Right kidney (tissue), 1 donor: ENCODE measurements at regions not wholly inside any gene's neighbourhood (a gene's known extent, or its start where the extent isn't known, plus 50 kb on each side); places are given as distances from the start of the nearest gene placed in this dataset.

ENCODE experiments used
- DNase-seq: peaks from one replicate; pipeline ENCODE4 v3.0.0-alpha.2; 2016

DNA sequence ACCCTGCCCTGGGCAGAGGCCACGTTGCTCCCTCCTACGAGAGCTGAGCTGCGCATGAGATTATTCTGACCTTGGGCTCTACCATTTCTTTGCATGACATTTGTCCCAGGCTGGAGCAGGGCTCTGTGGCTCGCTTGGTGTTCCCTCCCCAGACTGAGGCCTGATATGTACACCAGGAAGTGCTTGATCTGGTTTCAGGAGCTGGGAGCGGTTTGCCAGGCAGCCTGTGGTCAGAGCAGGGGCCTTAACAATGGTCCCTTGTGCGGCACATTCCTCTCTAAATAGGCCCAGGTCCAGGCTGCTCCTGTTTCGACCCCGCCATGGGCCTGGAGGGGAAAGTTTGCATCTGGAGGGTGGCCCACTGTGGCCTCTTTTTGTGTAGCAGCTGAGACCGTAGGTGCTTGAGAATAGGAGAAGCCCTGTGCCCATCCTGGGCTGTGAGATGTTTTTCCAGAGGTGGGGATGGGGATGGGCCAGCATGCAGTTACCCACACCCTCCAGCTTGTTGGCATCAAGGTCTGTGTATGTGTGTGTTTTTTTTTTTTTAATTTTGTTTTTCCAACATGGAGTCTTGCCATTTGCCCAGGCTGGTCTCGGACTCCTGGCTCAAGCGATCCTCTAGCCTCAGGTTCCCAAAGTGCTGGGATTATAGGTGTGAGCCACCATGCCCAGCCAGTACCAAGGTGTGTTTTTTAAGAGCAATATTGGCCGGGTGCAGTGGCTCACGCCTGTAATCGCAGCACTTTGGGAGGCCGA, 253.9 kb downstream of the SEC14L1 start:
- no peak for DNase-seq

DNA sequence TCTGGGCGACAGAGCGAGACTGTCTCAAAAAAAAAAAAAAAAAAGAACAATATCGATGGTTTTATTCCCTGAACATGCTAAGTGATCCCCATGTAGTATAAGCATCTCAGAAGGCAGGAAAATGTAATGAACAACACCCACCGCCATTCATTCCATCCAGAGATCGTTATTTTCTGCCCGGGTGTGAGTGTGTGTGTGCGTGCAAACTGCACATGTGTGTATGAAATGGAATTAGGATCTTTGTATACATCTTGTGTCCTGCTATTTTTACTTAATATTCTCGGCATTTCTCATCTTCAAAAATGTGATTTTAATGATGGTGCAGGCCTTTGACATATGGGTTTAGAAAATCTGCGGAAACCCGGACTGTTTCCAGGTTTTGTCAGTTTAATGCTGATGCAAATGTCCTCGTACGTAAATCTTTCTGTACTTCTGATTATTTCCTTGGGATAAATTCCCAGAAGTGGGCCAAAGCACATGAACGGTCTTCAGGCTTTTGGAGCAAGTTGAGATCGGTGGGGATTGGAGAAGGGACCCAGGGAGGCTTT, 254.8 kb downstream of the SEC14L1 start:
- DNase-seq: no peak

DNA sequence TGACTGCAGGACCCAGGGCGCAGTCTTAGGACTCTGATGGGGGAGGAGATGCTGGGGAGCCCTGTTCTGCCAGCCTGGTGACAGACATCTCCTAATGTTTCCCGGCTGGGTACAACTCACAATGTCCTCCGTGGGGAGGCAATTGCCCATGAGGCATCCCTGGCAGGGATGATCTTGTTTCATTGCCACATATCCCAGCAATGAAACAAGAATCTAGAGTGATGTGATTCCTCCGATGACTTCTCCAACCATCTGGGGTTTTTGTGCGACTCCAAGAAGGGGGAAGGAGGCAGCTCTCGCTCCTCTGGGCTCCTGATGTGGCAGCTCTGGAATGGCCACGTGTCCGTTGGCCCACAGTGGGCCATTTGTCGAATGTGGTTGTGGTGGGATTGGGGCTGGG, 255.8 kb downstream of the SEC14L1 start:
- DNase-seq: no peak

DNA sequence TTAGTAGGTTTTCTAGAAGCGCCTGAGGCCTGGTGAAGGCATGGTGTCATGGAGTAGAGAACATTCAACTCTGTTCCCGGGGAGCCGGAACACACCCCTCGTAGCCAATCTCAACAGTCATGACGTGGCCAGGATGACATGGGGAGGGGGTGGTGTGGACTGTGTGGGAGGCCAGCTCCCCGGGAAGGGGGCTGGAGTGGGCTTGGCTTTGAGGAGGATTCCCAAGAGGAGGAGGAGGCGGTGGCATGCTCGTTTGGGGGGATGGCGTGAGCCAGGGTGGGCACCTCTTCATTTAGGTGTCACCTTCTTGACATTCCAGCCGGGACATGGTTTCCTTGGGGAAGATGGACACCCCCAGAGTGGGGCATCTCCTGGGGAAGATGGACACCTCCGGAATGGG, 257.5 kb downstream of the SEC14L1 start:
- DNase-seq: no peak

DNA sequence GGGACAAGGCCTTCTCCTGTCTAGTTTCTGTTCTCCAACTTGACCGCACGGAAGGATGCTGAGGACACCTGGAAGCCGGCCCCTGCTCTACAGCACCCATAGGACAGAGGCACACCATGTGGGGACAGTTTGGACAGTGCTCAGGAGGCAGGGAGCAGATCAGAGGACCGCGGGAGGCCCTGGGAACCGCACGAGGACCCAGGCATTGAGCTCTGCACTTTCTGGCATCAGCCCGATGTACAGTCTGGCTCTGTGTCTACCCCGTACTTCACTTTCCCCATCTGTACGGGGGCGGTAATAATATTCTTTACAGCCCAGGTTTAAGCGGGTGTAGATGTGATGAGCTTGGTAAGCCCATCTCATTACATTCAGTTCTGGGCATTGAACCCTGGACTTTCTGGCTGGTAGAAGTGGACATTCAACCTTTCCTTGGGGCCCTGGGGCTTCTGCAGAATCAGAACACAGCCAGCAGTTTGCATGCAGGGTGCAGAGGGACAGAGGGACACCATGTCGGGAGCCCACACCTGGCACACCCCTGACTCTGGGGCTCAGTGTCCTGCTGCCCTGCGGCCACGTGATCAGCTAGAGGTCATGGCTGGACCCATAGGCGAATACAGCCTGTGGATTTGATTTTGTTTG, 258.7 kb downstream of the SEC14L1 start:
- no peak for DNase-seq

DNA sequence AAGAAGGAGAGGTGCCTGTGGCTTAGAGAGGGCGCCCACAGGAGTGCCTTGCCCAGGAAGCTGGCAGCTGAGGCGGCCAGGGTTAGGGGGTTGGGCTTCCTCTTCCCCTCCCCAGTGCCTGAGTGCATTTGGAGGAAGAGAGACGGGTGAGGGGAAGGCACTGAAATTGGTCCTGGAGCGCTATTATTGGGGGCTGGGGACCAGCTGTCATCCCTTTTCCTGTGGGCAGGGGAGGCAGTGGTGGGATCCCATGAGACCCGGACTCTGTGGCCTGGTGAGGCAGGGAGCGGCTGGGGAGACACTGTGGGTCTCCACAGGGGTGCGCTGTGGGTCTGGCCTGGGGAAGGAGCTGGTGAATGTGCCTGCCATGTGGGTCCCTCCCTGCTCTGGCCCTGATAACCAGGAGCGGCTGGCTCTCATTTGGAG, 259.7 kb downstream of the SEC14L1 start:
- no peak for DNase-seq

DNA sequence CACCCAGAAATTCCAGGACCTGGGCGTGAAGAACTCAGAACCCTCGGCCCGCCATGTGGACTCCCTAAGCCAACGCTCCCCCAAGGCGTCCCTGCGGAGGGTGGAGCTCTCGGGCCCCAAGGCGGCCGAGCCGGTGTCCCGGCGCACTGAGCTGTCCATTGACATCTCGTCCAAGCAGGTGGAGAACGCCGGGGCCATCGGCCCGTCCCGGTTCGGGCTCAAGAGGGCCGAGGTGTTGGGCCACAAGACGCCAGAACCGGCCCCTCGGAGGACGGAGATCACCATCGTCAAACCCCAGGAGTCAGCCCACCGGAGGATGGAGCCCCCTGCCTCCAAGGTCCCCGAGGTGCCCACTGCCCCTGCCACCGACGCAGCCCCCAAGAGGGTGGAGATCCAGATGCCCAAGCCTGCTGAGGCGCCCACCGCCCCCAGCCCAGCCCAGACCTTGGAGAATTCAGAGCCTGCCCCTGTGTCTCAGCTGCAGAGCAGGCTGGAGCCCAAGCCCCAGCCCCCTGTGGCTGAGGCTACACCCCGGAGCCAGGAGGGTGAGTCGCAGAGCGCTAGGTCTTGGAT, 261.5 kb downstream of the SEC14L1 start:
- DNase-seq: no peak

DNA sequence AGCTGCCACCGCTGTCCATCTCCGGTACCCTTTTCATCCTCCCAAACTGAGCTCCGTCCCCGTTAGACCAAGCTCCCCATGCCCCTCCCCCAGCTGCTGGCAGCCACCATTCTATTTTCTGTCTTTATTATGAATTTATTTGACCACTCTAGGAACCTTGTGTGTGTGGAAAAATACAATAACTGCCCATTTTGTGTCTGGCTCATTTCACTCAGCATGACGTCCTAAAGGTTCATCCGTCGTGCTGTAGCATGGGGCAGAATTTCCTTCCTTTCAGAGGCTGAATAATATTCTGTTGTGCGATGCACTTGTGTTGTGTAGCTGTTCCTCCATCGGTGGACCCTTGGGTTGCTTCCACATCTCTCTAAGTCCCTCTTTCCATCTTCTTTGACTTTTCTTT, 263.1 kb downstream of the SEC14L1 start:
- DNase-seq: no peak

DNA sequence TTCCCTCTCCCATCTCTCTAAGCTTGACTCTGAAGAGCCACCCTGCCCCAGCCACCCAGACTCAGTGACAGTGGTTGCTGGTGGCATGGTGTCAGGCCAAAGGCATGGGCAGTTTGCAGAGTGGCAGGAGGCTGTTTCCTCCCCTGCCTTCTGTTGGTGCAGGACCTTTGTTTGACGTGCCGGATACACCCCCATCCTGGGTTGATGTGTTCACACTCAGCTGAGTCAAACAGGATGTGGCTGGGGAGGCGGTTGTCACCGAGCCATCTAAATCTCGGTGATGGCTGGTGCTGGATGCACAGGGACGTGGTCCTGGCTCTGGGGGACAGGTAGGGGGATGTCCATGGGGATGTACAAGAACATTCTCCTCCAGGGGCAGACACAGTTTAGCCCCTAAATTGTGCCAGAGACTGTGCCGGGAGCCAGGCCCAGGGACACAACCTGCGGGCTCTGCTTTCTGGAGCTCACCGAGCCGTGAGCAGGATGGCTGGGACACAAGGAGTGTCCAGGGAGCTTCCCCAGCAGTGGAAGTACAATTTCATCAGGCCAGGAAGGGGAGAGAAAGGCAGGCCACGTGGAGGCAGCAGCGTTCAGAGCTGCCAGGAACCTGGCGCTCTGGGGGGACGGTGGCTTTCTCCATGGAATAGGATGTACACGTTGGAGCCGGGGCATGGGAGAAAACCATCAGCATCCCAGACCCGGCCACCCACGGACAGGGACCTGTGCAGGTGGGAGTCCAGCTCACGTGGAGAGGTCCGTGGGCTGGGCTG, 264.2 kb downstream of the SEC14L1 start:
- no peak for DNase-seq

DNA sequence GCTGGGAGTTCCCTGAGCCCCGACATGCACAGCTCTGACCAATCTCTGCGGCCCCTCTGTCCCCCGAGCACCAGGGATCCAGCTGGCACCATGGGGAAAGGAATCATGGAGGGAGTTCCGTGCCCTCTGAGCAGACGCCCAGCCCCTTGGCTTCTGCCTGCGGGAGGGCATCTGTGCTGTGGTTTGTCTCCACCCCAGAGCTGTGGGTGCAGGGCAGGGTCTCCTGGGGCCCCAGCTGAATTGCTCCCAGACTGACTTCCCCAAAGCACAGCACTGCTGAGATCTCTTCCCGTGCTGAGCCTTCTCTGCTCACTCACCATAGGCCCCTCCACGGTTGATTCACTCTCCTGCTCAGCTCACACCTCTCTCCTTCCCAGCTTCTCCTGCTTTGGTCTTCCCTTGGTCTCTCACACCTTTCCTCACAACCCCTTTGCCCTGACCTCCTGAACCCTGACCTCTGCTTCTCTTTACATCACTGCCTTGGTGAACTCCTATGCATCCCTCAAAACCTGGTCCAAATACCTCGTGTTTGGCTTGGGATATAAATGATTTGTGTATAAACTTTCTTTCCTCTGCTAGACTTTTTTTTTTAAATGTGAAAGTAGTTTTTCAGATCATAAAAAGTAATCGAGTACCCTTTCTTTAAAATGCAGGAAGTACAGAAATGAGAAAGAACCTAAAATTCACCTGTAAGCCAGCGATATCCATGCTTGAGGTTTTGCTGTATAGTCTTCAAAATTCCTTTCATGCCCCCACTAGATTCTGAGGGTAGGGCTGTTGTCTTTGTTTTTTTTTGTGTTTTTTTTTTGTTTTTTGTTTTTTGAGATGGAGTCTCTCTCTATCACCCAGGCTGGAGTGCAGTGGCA, 265.3 kb downstream of the SEC14L1 start:
- DNase-seq: no peak

DNA sequence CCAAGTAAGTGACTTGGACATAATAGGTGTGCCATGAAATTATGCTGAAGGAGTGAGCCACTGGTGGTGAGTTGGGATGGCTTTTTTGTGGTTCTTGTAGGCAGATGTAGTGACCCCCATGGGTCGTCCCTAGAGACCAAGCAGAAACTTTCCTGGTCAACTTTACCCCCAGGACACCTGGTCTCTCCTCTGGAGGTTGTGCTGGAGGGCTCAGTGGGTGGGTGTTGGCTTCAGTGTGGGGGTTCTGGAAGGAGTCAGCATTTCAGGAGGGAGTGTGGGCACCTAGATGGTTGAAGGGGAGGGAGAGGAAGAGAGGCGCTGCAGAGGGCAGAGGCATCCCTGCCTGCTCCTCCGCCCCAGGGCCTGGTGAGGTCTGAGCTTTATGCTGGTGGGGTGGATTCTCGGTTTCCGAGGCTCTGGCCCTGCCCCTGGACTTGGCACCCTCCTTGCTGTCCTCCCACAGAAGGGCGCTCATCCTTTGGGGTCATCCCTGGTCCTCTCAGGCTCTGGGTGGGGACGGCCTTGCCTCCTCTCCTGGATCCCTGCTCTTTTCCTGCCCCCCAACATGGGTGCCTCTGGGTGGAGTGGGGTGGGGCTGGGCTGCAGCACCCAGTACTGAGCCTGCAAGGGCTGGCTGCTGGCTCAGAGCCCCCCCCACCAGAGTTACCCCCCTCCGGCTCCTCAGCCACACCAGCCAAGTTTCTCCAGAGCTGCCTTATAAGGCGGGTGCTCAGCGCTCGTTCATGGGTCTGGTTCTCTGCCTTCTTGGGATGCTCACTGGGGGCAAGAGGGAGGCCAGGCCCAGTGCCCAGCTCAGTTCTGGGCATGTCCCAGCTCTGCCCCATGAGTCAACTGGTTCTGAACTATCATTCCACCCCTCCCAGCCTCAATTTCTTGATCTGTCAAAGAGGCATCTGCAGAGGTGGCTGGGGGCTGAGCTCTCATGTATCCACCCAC, 266.8 kb downstream of the SEC14L1 start:
- DNase-seq: no peak

DNA sequence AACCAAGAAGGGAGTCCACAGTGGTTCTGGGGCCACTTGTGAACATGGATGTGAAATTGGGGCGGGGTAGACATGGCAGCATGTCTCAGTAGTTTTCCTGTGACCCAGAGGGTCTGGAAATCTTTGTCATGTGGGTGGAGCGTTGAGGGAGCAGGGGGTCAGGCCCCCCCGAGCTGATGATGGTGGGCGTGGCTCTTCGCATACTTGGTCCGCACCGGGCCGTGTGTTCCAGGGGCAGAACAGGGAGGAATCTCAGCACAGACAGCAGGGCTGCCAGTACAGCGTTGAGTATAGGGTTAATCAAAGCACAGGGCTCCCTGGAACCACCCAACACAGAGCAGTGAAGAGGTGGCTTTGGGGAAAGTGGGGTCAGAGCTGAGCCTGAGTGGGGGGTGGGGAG, 267.5 kb downstream of the SEC14L1 start:
- no peak for DNase-seq

DNA sequence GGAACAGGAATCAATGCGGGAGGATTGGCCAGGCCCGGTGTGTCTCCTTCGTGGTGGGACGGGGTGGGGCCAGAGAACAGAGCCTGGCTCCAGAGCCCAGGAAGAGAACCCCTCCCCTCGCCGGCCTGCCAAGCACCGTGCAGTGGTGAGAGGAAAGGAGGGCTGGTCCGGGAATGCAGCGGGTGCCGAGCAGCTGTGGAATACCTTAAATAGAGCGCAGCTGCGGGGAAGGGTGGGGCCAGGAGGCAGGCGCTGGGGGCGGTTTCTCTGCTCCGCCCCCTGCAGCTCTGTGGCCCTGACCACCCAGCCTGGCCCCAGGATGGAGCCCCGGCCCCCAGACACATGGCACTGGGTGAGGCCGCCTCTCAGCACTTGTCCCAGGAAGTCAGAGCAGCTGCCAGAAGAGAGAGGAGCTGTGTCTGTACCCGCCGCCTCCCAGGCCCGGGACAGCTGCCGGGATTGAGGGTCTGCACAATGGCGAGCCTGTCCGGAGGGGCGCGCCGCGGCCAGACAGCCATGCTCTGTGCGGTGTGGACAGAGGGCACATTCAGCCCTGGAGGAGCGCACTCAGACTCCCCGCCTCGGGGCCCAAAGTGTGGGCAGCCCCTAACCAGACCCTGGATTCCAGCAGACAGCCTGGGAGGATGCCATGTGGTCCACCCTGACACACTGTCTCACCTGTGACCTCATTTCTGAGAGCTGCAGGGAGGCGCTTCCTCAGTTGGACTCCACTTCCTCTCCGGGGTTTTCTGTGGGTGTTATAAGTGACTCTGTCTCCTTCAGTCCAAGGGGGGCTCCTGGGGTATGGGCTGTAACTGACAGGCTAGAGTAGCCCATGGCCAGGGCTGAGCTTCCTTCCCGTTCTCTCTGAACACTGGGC, 268.8 kb downstream of the SEC14L1 start:
- no peak for DNase-seq

DNA sequence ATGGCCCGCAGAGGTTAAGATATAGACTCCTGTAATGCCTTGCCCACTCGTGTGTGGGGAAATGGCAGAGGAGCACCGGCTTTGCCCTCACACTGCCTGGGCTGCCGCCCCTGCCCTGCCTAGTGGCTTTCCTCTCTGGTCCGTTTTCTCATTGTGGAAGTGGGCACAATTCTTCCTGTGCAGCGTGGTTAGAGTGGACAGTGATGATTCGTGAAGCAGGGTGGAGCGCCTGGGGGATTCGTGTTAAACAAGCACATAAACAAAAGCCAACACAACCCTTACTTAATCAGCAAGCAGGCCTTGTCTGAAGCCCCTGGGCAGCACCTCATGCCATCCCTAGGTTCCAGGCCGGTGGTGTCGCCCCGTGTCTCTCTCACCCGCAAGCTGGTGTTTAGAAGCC, 269.7 kb downstream of the SEC14L1 start:
- no peak for DNase-seq

DNA sequence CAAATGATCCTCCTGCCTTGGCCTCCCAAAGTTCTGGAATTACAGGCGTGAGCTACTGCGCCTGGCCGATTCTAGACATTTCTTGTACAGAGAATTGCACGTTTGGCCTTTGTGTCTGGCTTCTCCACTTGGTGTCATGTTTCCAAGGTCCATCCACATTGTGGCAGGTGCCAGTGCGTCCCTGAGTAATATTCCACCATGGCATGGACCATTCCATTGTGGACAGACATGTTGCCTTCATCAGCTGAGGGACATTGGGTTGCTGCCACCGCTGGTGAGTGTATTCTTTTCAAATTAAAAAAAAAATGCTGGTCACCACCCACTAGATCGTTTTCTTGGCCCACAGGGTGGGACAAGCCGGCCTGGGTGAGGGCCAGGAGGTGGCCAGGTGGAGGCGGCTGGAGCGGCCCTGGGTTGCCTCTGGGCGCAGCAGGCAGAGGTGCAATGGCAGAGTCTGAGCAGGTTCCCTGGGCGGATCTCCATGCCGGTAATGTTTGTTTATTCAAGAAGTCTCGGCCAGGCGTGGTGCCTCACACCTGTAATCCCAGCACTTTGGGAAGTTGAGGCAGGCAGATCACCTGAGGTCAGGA, 274.1 kb downstream of the SEC14L1 start:
- DNase-seq: no peak

DNA sequence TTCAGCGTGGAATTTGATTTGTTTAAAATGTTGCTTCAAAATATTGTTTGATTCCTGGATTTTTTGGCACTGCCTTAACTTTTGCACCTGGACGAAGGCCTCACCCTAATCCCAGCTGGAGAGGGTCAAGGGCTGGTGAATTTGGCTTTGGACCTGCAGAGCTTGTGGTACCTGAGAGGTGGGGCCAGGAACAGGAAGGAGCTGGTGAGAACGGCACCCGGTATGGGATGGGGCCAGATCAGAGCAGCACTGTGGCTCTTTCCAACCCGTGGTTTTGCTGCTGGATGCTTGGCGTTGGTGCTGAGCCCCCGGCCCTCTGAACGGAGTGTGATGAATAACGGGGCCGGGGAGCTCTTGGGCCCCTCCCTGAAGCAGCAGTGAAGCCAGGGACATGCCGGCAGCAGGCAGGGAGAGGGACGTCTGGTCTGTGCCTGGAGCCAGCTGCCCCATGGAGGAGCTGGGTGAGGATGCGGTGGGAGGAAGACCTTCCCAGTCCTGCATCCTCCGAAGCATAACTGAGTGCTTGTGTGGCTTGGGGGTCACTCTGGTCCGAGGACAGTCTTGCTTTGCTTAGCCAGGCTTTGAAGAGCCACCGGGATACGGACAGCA, 275.4 kb downstream of the SEC14L1 start:
- no peak for DNase-seq

DNA sequence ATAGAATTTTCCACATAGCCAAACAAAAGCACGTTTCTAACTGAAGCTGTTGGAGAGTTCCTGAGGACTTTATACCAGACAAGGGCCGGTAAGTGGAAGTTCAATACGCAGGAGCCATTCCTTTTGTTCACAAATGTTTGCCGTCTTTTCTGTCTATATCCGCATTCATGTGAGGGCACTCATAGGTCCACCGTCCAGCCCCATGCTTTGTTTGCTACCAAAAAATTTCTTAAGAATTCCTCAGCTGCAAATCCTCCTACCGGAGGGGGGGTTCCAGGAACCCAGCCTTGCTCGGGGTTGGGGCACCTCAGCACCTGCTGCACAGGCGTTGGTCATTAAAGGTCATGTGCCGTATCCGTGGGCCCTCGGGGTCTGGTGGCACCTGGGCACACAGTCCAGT, 276.8 kb downstream of the SEC14L1 start:
- no peak for DNase-seq

DNA sequence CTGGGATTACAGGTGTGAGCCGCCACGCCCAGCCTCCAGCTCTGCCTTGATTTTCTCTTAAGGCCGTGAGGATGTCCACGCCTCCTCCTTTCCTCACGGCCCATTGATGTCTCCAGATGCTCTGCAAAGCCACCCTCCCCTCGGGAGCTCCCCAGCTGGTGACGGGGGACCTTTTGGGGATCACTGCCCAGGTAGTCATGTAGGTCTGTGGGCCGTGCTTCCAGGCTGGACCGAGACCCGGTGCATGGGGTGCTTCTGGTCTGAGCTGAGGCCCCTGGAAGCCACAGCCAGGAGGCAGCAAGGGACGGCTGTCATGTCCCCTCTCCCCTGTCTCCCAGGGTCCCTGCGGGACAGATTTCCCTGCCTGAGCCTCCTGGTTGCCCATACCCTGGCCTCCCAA, 277.8 kb downstream of the SEC14L1 start:
- DNase-seq: no peak

DNA sequence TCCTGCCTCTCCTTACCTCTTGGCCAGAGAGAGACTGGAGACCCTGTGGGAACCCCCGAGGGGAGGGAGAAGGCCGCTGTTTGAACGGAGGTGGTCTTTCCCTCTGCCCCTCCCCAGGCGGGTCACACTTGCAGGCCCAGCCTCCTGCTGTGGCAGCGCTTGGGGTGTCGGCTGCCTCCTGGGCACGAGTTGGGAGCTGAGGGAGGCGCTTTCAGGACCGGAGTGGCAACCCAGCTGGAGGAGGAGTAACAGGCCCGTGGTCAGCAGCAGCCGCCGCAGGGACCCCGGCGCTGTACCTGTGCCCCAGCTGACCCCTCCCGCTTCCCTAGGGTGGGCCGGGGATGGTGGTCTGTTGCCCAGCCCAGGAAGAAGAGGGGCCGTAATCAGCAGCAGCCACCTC, 278.3 kb downstream of the SEC14L1 start:
- DNase-seq: no peak
